ENCODE measurements at regions not wholly inside any gene's neighbourhood (a gene's known extent, or its start where the extent isn't known, plus 50 kb on each side); places are given as distances from the start of the nearest gene placed in this dataset.

DNA sequence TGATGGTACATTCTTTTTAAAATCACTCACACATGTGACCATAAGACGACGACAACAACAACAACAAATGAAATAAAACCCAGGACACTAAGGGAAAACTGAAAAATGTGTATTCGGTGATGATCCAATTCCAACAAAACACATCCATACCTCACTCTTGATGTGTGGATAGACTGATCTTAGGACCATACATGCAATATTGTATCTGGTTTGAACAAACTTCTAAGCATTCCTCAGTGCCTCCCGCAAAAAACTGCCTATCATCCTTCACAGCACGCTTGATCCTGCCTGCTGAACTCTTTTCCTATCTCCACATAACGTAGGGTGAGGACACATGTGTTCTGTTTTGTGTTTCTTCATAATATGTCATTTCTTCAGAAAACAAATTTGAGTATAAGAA lies 415.2 kb downstream of the KCTD12 start:
- DNase-seq = no peak
- H3K4me3 ChIP-seq (ENCODE audit: low read depth in 1 of 3, low read length in 3 of 3) = no peak overlapping the region
- 85 to 87% (median 86%) methylated on average over 6 of the region's 6 CpGs for WGBS, 3 donors
- no peaks in the 10 kb centered on the region for H3K4me1 ChIP-seq (ENCODE audit: control insufficient read depth in 3 of 3, insufficient read depth in 2 of 3, low read depth in 1 of 3, low read length in 2 of 3)
- no peaks in the 10 kb centered on the region for H3K36me3 ChIP-seq (ENCODE audit: control insufficient read depth in 3 of 3, insufficient read depth in 2 of 3, low read depth in 1 of 3, low read length in 3 of 3)
- no peak for FAIRE-seq
- no peaks in the 10 kb centered on the region for H3K27me3 ChIP-seq (ENCODE audit: control insufficient read depth in 3 of 3, insufficient read depth in 3 of 3, low read length in 3 of 3)
- no peaks in the 10 kb centered on the region for H3K9me3 ChIP-seq (ENCODE audit: control insufficient read depth in 2 of 2, insufficient read depth in 1 of 2, low read depth in 1 of 2, low read length in 1 of 2)
- H3K27ac ChIP-seq (ENCODE audit: low read depth in 1 of 3, low read length in 2 of 3) = no peak overlapping the region

DNA sequence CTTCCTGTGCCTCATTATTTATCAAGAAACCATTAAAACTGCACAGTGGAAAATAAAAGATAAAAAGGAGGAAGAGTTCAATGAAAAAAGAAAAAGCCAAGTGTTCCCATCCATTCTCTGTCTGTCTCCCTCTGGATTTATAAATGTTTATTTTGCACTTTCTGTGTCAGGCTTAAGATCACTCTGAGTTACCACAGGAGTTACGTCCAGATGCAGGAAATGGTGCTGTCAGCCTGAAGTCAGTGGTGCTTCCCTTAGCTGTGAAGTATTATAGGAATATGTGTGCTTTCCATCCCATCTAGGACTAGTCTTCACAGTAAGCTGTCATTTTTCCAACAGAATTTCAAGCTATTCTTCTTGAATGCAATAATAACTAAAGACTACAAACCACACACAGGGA lies 420.2 kb downstream of the KCTD12 start:
- H3K4me1 ChIP-seq (ENCODE audit: control insufficient read depth in 3 of 3, insufficient read depth in 2 of 3, low read depth in 1 of 3, low read length in 2 of 3) = no peaks in the 10 kb centered on the region
- no peak overlapping the region for H3K4me3 ChIP-seq (ENCODE audit: low read depth in 1 of 3, low read length in 3 of 3)
- 29 to 50% (median 40%) methylated on average over 1 of the region's 1 CpG for WGBS, 3 donors
- FAIRE-seq = no peak
- H3K27ac ChIP-seq (ENCODE audit: low read depth in 1 of 3, low read length in 2 of 3) = no peak overlapping the region
- H3K9me3 ChIP-seq (ENCODE audit: control insufficient read depth in 2 of 2, insufficient read depth in 1 of 2, low read depth in 1 of 2, low read length in 1 of 2) = no peaks in the 10 kb centered on the region
- no peak for DNase-seq
- H3K36me3 ChIP-seq (ENCODE audit: control insufficient read depth in 3 of 3, insufficient read depth in 2 of 3, low read depth in 1 of 3, low read length in 3 of 3) = no peaks in the 10 kb centered on the region
- no peaks in the 10 kb centered on the region for H3K27me3 ChIP-seq (ENCODE audit: control insufficient read depth in 3 of 3, insufficient read depth in 3 of 3, low read length in 3 of 3)

DNA sequence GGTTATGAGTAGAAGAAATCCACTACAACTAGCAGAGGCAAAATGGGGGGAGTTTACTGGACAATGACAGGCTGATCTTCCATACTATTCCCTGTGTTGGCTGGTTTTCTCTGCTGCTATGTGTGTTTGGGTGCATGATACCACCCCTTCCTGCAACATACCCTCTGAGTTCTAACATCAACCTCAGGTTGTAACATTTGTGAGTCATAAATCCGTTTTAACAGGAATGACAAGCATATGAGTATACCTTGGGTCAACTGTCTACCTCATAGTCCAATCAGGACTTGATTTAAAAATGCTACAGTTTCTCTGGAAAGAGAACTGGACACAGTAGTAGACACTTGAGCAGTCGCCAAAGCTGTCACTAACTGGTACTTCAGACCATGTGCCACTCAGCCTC lies 422.9 kb downstream of the KCTD12 start:
- 52 to 83% (median 59%) methylated on average over 2 of the region's 2 CpGs for WGBS, 3 donors
- FAIRE-seq = no peak
- H3K9me3 ChIP-seq (ENCODE audit: control insufficient read depth in 2 of 2, insufficient read depth in 1 of 2, low read depth in 1 of 2, low read length in 1 of 2) = no peaks in the 10 kb centered on the region

DNA sequence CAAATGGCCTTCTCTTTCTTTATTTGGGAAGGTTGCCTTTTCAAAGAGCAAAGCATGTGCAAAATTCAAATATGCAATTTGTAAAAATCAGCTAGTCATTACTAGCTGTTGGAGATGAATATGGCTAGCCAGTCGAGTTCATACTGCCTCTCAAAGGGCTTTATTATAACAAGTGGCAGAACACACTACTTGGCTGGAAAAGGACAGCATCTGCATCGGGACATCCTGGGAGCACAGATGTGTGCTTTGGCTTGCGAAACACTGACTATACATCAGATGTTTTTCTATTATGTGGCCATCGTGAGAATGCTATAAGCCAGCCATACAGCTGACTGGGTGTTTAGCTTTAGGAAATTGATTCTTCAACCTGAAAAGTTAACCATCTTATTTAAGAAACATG lies 424.2 kb downstream of the KCTD12 start:
- H3K27me3 ChIP-seq (ENCODE audit: control insufficient read depth in 3 of 3, insufficient read depth in 3 of 3, low read length in 3 of 3) = no peaks in the 10 kb centered on the region
- no peak overlapping the region for H3K4me3 ChIP-seq (ENCODE audit: low read depth in 1 of 3, low read length in 3 of 3)
- FAIRE-seq (no peak), DNase-seq (no peak)
- H3K36me3 ChIP-seq (ENCODE audit: control insufficient read depth in 3 of 3, insufficient read depth in 2 of 3, low read depth in 1 of 3, low read length in 3 of 3) = no peaks in the 10 kb centered on the region
- no peaks in the 10 kb centered on the region for H3K4me1 ChIP-seq (ENCODE audit: control insufficient read depth in 3 of 3, insufficient read depth in 2 of 3, low read depth in 1 of 3, low read length in 2 of 3)
- 67 to 71% (median 68%) methylated on average over 4 of the region's 4 CpGs for WGBS, 3 donors
- H3K27ac ChIP-seq (ENCODE audit: low read depth in 1 of 3, low read length in 2 of 3) = no peak overlapping the region
- H3K9me3 ChIP-seq (ENCODE audit: control insufficient read depth in 2 of 2, insufficient read depth in 1 of 2, low read depth in 1 of 2, low read length in 1 of 2) = no peaks in the 10 kb centered on the region

More for the DNA sequence above, 422.9 kb downstream of the KCTD12 start:
- no peak for DNase-seq
- Histone ChIP-seq H3K36me3 (ENCODE audit: control insufficient read depth in 3 of 3, insufficient read depth in 2 of 3, low read depth in 1 of 3, low read length in 3 of 3) (no peaks in the 10 kb centered on the region), H3K27ac (ENCODE audit: low read depth in 1 of 3, low read length in 2 of 3) (no peak overlapping the region), H3K4me3 (ENCODE audit: low read depth in 1 of 3, low read length in 3 of 3) (no peak overlapping the region), H3K4me1 (ENCODE audit: control insufficient read depth in 3 of 3, insufficient read depth in 2 of 3, low read depth in 1 of 3, low read length in 2 of 3) (no peaks in the 10 kb centered on the region), H3K27me3 (ENCODE audit: control insufficient read depth in 3 of 3, insufficient read depth in 3 of 3, low read length in 3 of 3) (no peaks in the 10 kb centered on the region)

DNA sequence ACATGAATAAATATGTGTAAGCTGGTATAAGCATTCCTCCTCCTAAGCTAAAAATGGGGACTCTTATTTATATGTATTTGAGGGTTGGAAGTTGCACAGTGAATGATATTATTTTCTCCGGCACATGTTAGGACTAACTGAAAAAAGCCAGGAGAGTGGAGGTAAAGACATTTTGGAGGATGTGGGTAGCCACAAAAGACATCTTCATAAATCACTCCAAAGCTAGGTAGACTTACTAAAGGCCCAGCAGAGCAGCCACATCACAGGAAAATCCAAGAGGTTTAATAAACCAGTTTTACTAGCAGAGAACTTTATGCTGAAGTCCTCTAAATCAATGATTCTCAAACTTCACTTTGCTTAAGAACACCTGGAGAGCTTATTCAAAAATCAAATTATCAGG lies 424.7 kb downstream of the KCTD12 start:
- WGBS, 3 donors = 87 to 95% (median 93%) methylated on average over 1 of the region's 1 CpG
- no peak overlapping the region for H3K4me3 ChIP-seq (ENCODE audit: low read depth in 1 of 3, low read length in 3 of 3)
- no peak overlapping the region for H3K27ac ChIP-seq (ENCODE audit: low read depth in 1 of 3, low read length in 2 of 3)
- no peaks in the 10 kb centered on the region for H3K4me1 ChIP-seq (ENCODE audit: control insufficient read depth in 3 of 3, insufficient read depth in 2 of 3, low read depth in 1 of 3, low read length in 2 of 3)
- H3K27me3 ChIP-seq (ENCODE audit: control insufficient read depth in 3 of 3, insufficient read depth in 3 of 3, low read length in 3 of 3) = no peaks in the 10 kb centered on the region
- DNase-seq = no peak
- H3K9me3 ChIP-seq (ENCODE audit: control insufficient read depth in 2 of 2, insufficient read depth in 1 of 2, low read depth in 1 of 2, low read length in 1 of 2) = no peaks in the 10 kb centered on the region
- FAIRE-seq = no peak
- no peaks in the 10 kb centered on the region for H3K36me3 ChIP-seq (ENCODE audit: control insufficient read depth in 3 of 3, insufficient read depth in 2 of 3, low read depth in 1 of 3, low read length in 3 of 3)

DNA sequence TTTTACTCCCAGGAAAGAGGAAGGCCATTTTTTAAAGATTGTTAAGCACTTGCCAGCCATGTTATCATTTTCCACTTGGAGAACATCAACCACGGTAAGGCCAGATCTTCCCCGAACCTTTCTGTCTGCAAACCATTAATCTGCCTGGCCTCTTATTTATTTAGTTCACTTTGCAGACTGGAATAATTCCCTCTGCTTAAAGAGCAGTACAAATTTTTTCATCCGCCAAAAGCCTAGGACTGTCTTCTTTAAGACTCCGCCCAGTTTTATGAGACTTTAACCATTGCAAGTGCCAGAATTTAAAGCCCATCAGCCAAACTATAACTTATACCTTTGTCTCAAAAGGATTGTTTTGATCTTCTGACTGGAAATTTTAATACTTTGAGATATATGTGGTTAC lies 426.3 kb downstream of the KCTD12 start:
- H3K4me3 ChIP-seq (ENCODE audit: low read depth in 1 of 3, low read length in 3 of 3) = no peak overlapping the region
- WGBS, 3 donors = 74 to 84% (median 77%) methylated on average over 4 of the region's 4 CpGs
- no peaks in the 10 kb centered on the region for H3K9me3 ChIP-seq (ENCODE audit: control insufficient read depth in 2 of 2, insufficient read depth in 1 of 2, low read depth in 1 of 2, low read length in 1 of 2)
- no peaks in the 10 kb centered on the region for H3K27me3 ChIP-seq (ENCODE audit: control insufficient read depth in 3 of 3, insufficient read depth in 3 of 3, low read length in 3 of 3)
- no peaks in the 10 kb centered on the region for H3K4me1 ChIP-seq (ENCODE audit: control insufficient read depth in 3 of 3, insufficient read depth in 2 of 3, low read depth in 1 of 3, low read length in 2 of 3)
- DNase-seq (no peak), FAIRE-seq (no peak)
- no peaks in the 10 kb centered on the region for H3K36me3 ChIP-seq (ENCODE audit: control insufficient read depth in 3 of 3, insufficient read depth in 2 of 3, low read depth in 1 of 3, low read length in 3 of 3)
- H3K27ac ChIP-seq (ENCODE audit: low read depth in 1 of 3, low read length in 2 of 3) = no peak overlapping the region

DNA sequence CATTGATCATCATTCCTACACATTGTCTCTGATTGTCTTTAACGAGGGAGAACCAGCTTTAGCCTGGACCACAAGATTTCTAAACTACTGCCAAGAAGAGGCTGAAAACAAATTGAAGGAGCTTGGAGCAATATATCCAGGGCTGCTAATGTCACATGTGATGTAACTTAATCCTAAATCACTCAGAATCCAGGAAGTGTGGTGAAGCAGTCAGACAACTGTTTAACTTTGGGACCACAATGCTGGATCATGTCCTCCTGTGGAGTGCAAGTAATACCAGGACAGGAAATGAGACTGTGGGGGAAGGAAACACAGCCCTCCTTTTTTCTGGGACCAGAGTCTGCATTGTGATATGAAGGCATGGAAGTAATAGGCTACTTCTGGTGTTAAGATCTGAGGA lies 430.2 kb downstream of the KCTD12 start:
- Histone ChIP-seq H3K4me1 (ENCODE audit: control insufficient read depth in 3 of 3, insufficient read depth in 2 of 3, low read depth in 1 of 3, low read length in 2 of 3) (no peaks in the 10 kb centered on the region), H3K36me3 (ENCODE audit: control insufficient read depth in 3 of 3, insufficient read depth in 2 of 3, low read depth in 1 of 3, low read length in 3 of 3) (no peaks in the 10 kb centered on the region), H3K4me3 (ENCODE audit: low read depth in 1 of 3, low read length in 3 of 3) (no peak overlapping the region), H3K27me3 (ENCODE audit: control insufficient read depth in 3 of 3, insufficient read depth in 3 of 3, low read length in 3 of 3) (no peaks in the 10 kb centered on the region), H3K9me3 (ENCODE audit: control insufficient read depth in 2 of 2, insufficient read depth in 1 of 2, low read depth in 1 of 2, low read length in 1 of 2) (no peaks in the 10 kb centered on the region), H3K27ac (ENCODE audit: low read depth in 1 of 3, low read length in 2 of 3) (peak overlapping the region in 1 of 3 donors; percentile 4)
- FAIRE-seq (no peak), DNase-seq (peak in 1 of 2 donors; percentile 7)
- 29 to 36% (median 34%) methylated on average over 1 of the region's 1 CpG for WGBS, 3 donors

DNA sequence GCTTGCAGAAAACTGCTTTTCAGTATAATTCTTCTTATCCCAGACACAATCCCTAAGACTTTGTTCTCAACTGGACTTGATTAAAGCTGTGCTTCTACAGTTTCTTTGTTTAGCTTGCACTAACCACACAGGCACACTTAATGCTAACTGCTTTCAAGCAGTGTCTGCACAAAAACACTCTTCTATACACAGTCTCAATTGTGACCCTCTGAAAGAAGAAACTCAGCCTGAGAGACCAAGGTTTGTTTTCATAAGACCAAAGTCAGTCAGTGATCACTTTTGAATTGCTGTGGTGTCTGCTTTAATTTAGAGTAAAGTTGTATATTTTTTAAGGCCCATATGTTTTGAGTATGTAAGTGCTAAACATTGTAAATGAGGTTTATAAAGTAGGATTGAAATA lies 431.2 kb downstream of the KCTD12 start:
- Histone ChIP-seq H3K4me3 (ENCODE audit: low read depth in 1 of 3, low read length in 3 of 3) (no peak overlapping the region), H3K36me3 (ENCODE audit: control insufficient read depth in 3 of 3, insufficient read depth in 2 of 3, low read depth in 1 of 3, low read length in 3 of 3) (no peaks in the 10 kb centered on the region), H3K9me3 (ENCODE audit: control insufficient read depth in 2 of 2, insufficient read depth in 1 of 2, low read depth in 1 of 2, low read length in 1 of 2) (no peaks in the 10 kb centered on the region), H3K27me3 (ENCODE audit: control insufficient read depth in 3 of 3, insufficient read depth in 3 of 3, low read length in 3 of 3) (no peaks in the 10 kb centered on the region), H3K4me1 (ENCODE audit: control insufficient read depth in 3 of 3, insufficient read depth in 2 of 3, low read depth in 1 of 3, low read length in 2 of 3) (no peaks in the 10 kb centered on the region), H3K27ac (ENCODE audit: low read depth in 1 of 3, low read length in 2 of 3) (no peak overlapping the region)
- no peak for FAIRE-seq
- no peak for DNase-seq

DNA sequence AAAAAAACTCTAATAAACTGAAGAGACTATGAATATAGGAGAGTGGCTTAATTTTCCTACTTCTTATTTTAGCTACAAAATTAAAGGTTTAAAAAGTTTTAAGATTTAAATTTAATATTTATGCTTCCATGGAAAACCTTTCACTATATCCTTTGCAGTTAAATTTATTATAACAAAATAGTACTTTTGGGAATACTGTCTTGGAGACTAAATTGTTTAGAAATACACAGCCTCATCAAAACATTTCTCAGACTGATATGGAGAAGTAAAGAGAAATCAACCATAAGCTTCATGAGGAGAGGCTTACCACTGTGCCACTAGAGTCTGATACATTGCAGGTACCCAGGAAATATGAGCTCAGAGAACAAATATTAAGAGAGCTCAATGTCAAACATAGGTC lies 436.5 kb downstream of the KCTD12 start:
- no peak for FAIRE-seq
- no peaks in the 10 kb centered on the region for H3K27me3 ChIP-seq (ENCODE audit: control insufficient read depth in 3 of 3, insufficient read depth in 3 of 3, low read length in 3 of 3)
- DNase-seq = no peak
- H3K4me3 ChIP-seq (ENCODE audit: low read depth in 1 of 3, low read length in 3 of 3) = no peak overlapping the region
- H3K36me3 ChIP-seq (ENCODE audit: control insufficient read depth in 3 of 3, insufficient read depth in 2 of 3, low read depth in 1 of 3, low read length in 3 of 3) = no peaks in the 10 kb centered on the region
- no peak overlapping the region for H3K27ac ChIP-seq (ENCODE audit: low read depth in 1 of 3, low read length in 2 of 3)
- no peaks in the 10 kb centered on the region for H3K4me1 ChIP-seq (ENCODE audit: control insufficient read depth in 3 of 3, insufficient read depth in 2 of 3, low read depth in 1 of 3, low read length in 2 of 3)
- no peaks in the 10 kb centered on the region for H3K9me3 ChIP-seq (ENCODE audit: control insufficient read depth in 2 of 2, insufficient read depth in 1 of 2, low read depth in 1 of 2, low read length in 1 of 2)

All from small intestine (tissue), 7 donors.